ENCODE measurements at regions not wholly inside any gene's neighbourhood (a gene's known extent, or its start where the extent isn't known, plus 50 kb on each side); places are given as distances from the start of the nearest gene placed in this dataset.
"Not testable (repeated sequence)": the region's sequence is repeated elsewhere in the genome, so short reads cannot be mapped to it uniquely, and the experiment has no call there.

- no peak for DNase-seq
Observed at GRCh38 chr10:57673446-57673960, 594.2 kb downstream of the IPMK start.

- no peak for DNase-seq
Observed at GRCh38 chr10:57664815-57665214, 602.9 kb downstream of the IPMK start.

- no peak for DNase-seq
Observed at GRCh38 chr10:57663401-57663800, 604.3 kb downstream of the IPMK start.

- DNase-seq: no peak
Observed at GRCh38 chr10:57661206-57661605, 606.5 kb downstream of the IPMK start.

GRCh38 chr10:57657164-57657765 is 610.4 kb downstream of the IPMK start:
- peak; percentile 36 for DNase-seq

GRCh38 chr10:57654856-57655255 is 612.8 kb downstream of the IPMK start:
- DNase-seq: no peak

- DNase-seq: not testable (repeated sequence)
Observed at GRCh38 chr10:57645108-57645507, 622.6 kb downstream of the IPMK start.

GRCh38 chr10:57638411-57638810 is 629.3 kb downstream of the IPMK start:
- peak; percentile 0 for DNase-seq

GRCh38 chr10:57628592-57629284 is 639.0 kb downstream of the IPMK start:
- no peak for DNase-seq

GRCh38 chr10:57627642-57628178 is 640.0 kb downstream of the IPMK start:
- no peak for DNase-seq

GRCh38 chr10:57624856-57625592 is 642.7 kb downstream of the IPMK start:
- no peak for DNase-seq

- no peak for DNase-seq
Observed at GRCh38 chr10:57624066-57624465, 643.6 kb downstream of the IPMK start.

GRCh38 chr10:57621466-57621865 is 646.2 kb downstream of the IPMK start:
- DNase-seq: no peak

- no peak for DNase-seq
Observed at GRCh38 chr10:57605948-57606485, 661.7 kb downstream of the IPMK start.

- no peak for DNase-seq
Observed at GRCh38 chr10:57599440-57599839, 668.3 kb downstream of the IPMK start.

GRCh38 chr10:57593983-57594573 is 673.6 kb downstream of the IPMK start:
- DNase-seq: no peak

GRCh38 chr10:57579926-57580325 is 687.8 kb downstream of the IPMK start:
- DNase-seq: peak; percentile 21

- no peak for DNase-seq
Observed at GRCh38 chr10:57562211-57562610, 705.5 kb downstream of the IPMK start.

- not testable (repeated sequence) for DNase-seq
Observed at GRCh38 chr10:57551774-57552173, 715.9 kb downstream of the IPMK start.

- no peak for DNase-seq
Observed at GRCh38 chr10:57535306-57535705, 732.4 kb downstream of the IPMK start.

- DNase-seq: no peak
Observed at GRCh38 chr10:57513637-57514036, 754.1 kb downstream of the IPMK start.

- DNase-seq: no peak
Observed at GRCh38 chr10:57507788-57508187, 759.9 kb downstream of the IPMK start.

Data from fibroblast of skin of back (primary cell).